Ishikawa (cell line): ENCODE measurements at regions not wholly inside any gene's neighbourhood (a gene's known extent, or its start where the extent isn't known, plus 50 kb on each side); places are given as distances from the start of the nearest gene placed in this dataset.

ENCODE experiments used
- CEBPB ChIP-seq: IDR thresholded peaks from 2 replicates; pipeline ENCODE4 v1.6.1; 2012
- CREB1 ChIP-seq: IDR thresholded peaks from 2 replicates; pipeline ENCODE4 v1.6.1; 2012; ENCODE audit warnings: low read depth
- EGR1 ChIP-seq: IDR thresholded peaks from 2 replicates; pipeline ENCODE4 v1.6.1; 2012
- EP300 ChIP-seq: IDR thresholded peaks from 2 replicates; pipeline ENCODE4 v1.6.1; 2012; ENCODE audit warnings: borderline replicate concordance
- FOXM1 ChIP-seq: IDR thresholded peaks from 2 replicates; pipeline ENCODE4 v1.6.1; 2012; ENCODE audit warnings: low read depth, borderline replicate concordance
- MAX ChIP-seq: IDR thresholded peaks from 2 replicates; pipeline ENCODE4 v1.6.1; 2012
- NFIC ChIP-seq: IDR thresholded peaks from 2 replicates; pipeline ENCODE4 v1.6.1; 2012
- RAD21 ChIP-seq: IDR thresholded peaks from 2 replicates; pipeline ENCODE4 v1.6.1; 2012; ENCODE audit warnings: low read depth
- REST ChIP-seq: IDR thresholded peaks from 2 replicates; pipeline ENCODE4 v1.6.1; 2012; ENCODE audit warnings: low read depth, mild to moderate bottlenecking
- TAF1 ChIP-seq: IDR thresholded peaks from 2 replicates; pipeline ENCODE4 v1.6.1; 2012; ENCODE audit warnings: low read depth, mild to moderate bottlenecking
- TCF12 ChIP-seq: IDR thresholded peaks from 2 replicates; pipeline ENCODE4 v1.6.1; 2012; ENCODE audit warnings: low read depth
- TEAD4 ChIP-seq: IDR thresholded peaks from 2 replicates; pipeline ENCODE4 v1.6.1; 2012
- YY1 ChIP-seq: IDR thresholded peaks from 2 replicates; pipeline ENCODE4 v1.6.1; 2012; ENCODE audit warnings: low read depth
- ZBTB7A ChIP-seq: IDR thresholded peaks from 2 replicates; pipeline ENCODE4 v1.6.1; 2012; ENCODE audit warnings: low read depth

- no peak for TF ChIP-seq CEBPB
- no peak for TF ChIP-seq TCF12
- no peak for TF ChIP-seq RAD21
- no peak for TF ChIP-seq CREB1
- TF ChIP-seq TAF1 = no peak
- no peak for TF ChIP-seq EGR1
- TF ChIP-seq TEAD4 = no peak
- TF ChIP-seq REST = no peak
Measured at GRCh38 chr5:158297002-158297527, 438.1 kb upstream of the CLINT1 start.

- TF ChIP-seq NFIC (no peak), REST (no peak)
Measured at GRCh38 chr5:158294701-158295100, 435.8 kb upstream of the CLINT1 start.

- TF ChIP-seq REST (no peak), ZBTB7A (no peak), CREB1 (no peak), TAF1 (no peak), TEAD4 (no peak), NFIC (no peak), EGR1 (no peak), FOXM1 (no peak)
Measured at GRCh38 chr5:158292981-158293380, 434.0 kb upstream of the CLINT1 start.

GRCh38 chr5:158289967-158290366 lies 431.0 kb upstream of the CLINT1 start:
- no peak for TF ChIP-seq CEBPB

GRCh38 chr5:158288272-158288657 lies 429.3 kb upstream of the CLINT1 start:
- TF ChIP-seq ZBTB7A (no peak), REST (no peak), EP300 (no peak), MAX (no peak), CREB1 (no peak), FOXM1 (no peak), NFIC (no peak), CEBPB (no peak), TCF12 (no peak), RAD21 (no peak), TAF1 (no peak), TEAD4 (no peak), YY1 (no peak)
